Naive thymus-derived CD4-positive, alpha-beta T cell (primary cell): ENCODE measurements at regions not wholly inside any gene's neighbourhood (a gene's known extent, or its start where the extent isn't known, plus 50 kb on each side); places are given as distances from the start of the nearest gene placed in this dataset.

ENCODE experiments used
- ATAC-seq: fragments of 150-1000 bp; cut with Tn5 transposase; 2 replicates; pipeline ENCODE4 v1.10.0; 2021; ENCODE audit warnings: mild to moderate bottlenecking, moderate library complexity
- CTCF ChIA-PET: fragments of 350-600 bp; sonication (Branson Sonifier 250); formaldehyde crosslinking; loops from one replicate; lab custom pipeline; 2021; ENCODE audit warnings: antibody characterized with exemption; lab: Charles Lee
- POLR2A ChIA-PET: fragments of 350-600 bp; sonication (Branson Sonifier 250); formaldehyde crosslinking; loops from one replicate; lab custom pipeline; 2021; ENCODE audit warnings: antibody characterized with exemption, inconsistent platforms; lab: Charles Lee
- DNase-seq, 9 donors: peaks; one replicate each; pipeline versions ENCODE4 v3.0.0 to v3.0.0-alpha.2; 2020 to 2022; ENCODE audit warnings: mixed read lengths in 1 of 9
- H3K27ac ChIP-seq: one replicate; pipeline ENCODE4 v1.7.0; 2013; ENCODE audit warnings: mild to moderate bottlenecking, low read depth, low read length, moderate library complexity
- H3K27me3 ChIP-seq, 2 donors: one replicate each; pipeline ENCODE4 v1.7.0; 2013; ENCODE audit warnings: low read length in 2 of 2, mild to moderate bottlenecking in 2 of 2, moderate library complexity in 2 of 2; ENCODE audit not compliant: control insufficient read depth in 2 of 2, insufficient read depth in 2 of 2
- H3K36me3 ChIP-seq, 3 experiments: 1 replicate in 2 of 3; 2 replicates in 1 of 3; pipeline ENCODE4 v1.7.0; 2013; ENCODE audit warnings: low read length in 3 of 3, mild to moderate bottlenecking in 3 of 3, moderate library complexity in 1 of 3; ENCODE audit not compliant: insufficient read depth in 3 of 3, control insufficient read depth in 2 of 3
- H3K4me1 ChIP-seq, 2 donors: one replicate each; pipeline ENCODE4 v1.7.0; 2013; ENCODE audit warnings: low read length in 2 of 2, mild to moderate bottlenecking in 2 of 2, moderate library complexity in 1 of 2; ENCODE audit not compliant: control insufficient read depth in 2 of 2, insufficient read depth in 2 of 2
- H3K4me3 ChIP-seq: 2 replicates; pipeline ENCODE4 v1.7.0; 2013; ENCODE audit warnings: mild to moderate bottlenecking, low read length
- H3K9me3 ChIP-seq, 3 experiments: 1 replicate in 2 of 3; 2 replicates in 1 of 3; pipeline ENCODE4 v1.7.0; 2013; ENCODE audit warnings: low read length in 3 of 3; ENCODE audit not compliant: control insufficient read depth in 2 of 3
- H3K27ac Mint-ChIP-seq, 9 donors: one replicate each; pipeline ENCODE4 v1.8.0; 2020 to 2022; ENCODE audit warnings: mixed read lengths in 9 of 9, mild to moderate bottlenecking in 8 of 9, moderate library complexity in 5 of 9, inconsistent platforms in 2 of 9
- H3K27me3 Mint-ChIP-seq, 5 donors: one replicate each; pipeline ENCODE4 v1.8.0; 2021 to 2022; ENCODE audit warnings: mixed read lengths in 5 of 5, mild to moderate bottlenecking in 1 of 5
- H3K36me3 Mint-ChIP-seq, 5 donors: one replicate each; pipeline ENCODE4 v1.8.0; 2020 to 2022; ENCODE audit warnings: mixed read lengths in 5 of 5, mild to moderate bottlenecking in 3 of 5, inconsistent platforms in 1 of 5
- H3K4me1 Mint-ChIP-seq, 7 donors: one replicate each; pipeline ENCODE4 v1.8.0; 2020 to 2022; ENCODE audit warnings: mixed read lengths in 7 of 7, mild to moderate bottlenecking in 3 of 7, inconsistent platforms in 1 of 7
- H3K4me3 Mint-ChIP-seq, 10 donors: one replicate each; pipeline ENCODE4 v1.8.0; 2020 to 2022; ENCODE audit warnings: mild to moderate bottlenecking in 10 of 10, mixed read lengths in 10 of 10, moderate library complexity in 6 of 10, inconsistent platforms in 2 of 10
- H3K9me3 Mint-ChIP-seq, 11 donors: one replicate each; pipeline ENCODE4 v1.8.0; 2020 to 2022; ENCODE audit warnings: mixed read lengths in 11 of 11, mild to moderate bottlenecking in 4 of 11, inconsistent platforms in 1 of 11, moderate library complexity in 1 of 11
- intact Hi-C, 2 donors: fragments of 100-400 bp; cut with micrococcal nuclease; formaldehyde crosslinking; loops; one replicate each; pipeline ENCODE4 v1.15.1; 2023

DNA sequence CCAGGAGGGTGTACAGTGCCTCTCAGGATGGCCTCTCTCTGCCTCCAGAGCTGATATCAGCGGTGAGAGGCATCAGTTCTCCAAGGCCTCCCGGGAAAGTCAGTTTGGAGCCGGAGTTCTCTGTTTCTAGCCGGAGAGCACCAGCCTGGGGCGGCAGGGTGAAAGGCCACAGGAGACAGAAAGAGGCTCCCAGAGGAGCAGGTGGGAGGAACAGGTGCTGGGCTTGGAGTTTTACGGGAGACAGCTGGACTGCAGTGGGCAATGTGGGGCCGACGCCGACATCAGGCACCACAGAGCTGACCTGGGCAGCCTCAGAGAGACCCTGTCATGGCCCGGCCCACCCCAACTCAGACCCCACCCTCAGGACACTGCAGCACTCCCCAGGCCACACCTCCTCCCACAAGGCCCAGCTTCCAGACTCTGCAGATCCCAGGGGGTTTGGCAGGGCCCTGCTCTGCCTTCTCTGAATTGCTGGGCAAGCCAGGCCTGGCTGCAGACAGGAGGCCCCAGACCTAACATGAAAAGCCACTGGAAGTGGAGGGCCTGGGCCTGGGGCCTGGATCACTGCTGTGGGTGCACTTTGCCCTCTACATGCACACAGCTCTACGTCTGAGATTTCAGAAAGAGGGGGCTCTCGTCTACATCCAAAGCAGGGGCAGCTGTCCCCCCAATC lies 885.6 kb downstream of the BRD1 start:
- H3K27ac Mint-ChIP-seq = no peak overlapping the region
- H3K36me3 Mint-ChIP-seq = no peaks in the 10 kb centered on the region
- CTCF ChIA-PET = no interaction called here
- H3K4me3 Mint-ChIP-seq = no peak overlapping the region
- DNase-seq (no peak), ATAC-seq (no peak)
- H3K4me1 Mint-ChIP-seq = no peaks in the 10 kb centered on the region
- intact Hi-C loops = no loop called here
- Histone ChIP-seq H3K9me3 (no peaks in the 10 kb centered on the region), H3K4me3 (no peak overlapping the region), H3K36me3 (no peaks in the 10 kb centered on the region), H3K27ac (no peak overlapping the region), H3K27me3 (no peaks in the 10 kb centered on the region), H3K4me1 (no peaks in the 10 kb centered on the region)
- peaks cover 0 to under 1% (median 0%) of the 10 kb centered on the region in 11 donors for H3K9me3 Mint-ChIP-seq
- POLR2A ChIA-PET = no interaction called here
- H3K27me3 Mint-ChIP-seq = peaks cover 0 to 26% (median 8%) of the 10 kb centered on the region in 5 donors

DNA sequence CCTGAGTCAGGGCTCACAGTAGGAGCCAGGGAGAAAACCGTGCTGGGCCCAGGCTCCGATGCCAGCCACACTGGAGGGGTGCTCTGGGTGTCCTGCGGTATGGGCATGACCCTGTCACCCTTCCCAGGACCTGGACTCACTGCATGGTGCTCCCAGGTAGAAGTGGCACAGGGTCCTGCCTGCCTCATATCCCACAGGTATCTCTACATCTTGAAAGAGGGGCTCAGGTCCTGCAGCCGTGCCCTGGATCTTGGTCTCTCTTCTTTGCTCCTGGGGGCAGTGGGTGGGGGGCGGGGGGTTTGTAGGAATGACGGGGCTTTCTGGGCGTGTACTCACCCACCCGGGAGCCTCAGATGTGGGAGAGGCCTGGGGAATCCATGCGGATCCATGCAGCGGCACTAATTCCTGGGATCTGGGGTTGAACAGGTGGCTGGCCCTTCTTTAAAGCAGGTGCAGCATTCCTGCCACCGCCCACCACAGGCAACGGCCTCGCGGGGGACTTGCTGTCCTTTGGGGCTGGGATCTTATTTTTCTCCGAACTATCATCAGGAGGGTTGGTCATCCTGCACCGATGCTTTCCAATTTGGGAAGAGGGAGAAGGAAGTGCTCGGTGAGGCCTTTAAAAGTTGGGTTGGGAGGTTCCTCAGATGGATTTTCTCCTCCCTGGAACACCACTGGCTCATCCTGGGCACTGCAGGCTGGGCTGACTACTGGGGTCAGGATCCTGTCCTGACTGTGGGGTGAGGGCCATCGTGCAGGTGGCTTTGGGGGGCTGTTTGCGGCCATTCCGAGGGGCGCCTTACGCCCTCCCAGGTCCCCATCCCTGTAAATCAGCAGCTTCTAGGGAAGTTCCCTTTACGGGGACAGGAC lies 886.4 kb downstream of the BRD1 start:
- Histone ChIP-seq H3K27ac (no peak overlapping the region), H3K4me1 (no peaks in the 10 kb centered on the region), H3K4me3 (no peak overlapping the region), H3K9me3 (peaks cover 0 to 3% (median 0%) of the 10 kb centered on the region in 3 experiments), H3K36me3 (no peaks in the 10 kb centered on the region), H3K27me3 (no peaks in the 10 kb centered on the region)
- Mint-ChIP-seq H3K36me3 (no peaks in the 10 kb centered on the region), H3K4me3 (no peak overlapping the region), H3K27ac (no peak overlapping the region), H3K27me3 (peaks cover 0 to 26% (median 10%) of the 10 kb centered on the region in 5 donors), H3K9me3 (peaks cover 0 to 8% (median 5%) of the 10 kb centered on the region in 11 donors), H3K4me1 (no peaks in the 10 kb centered on the region)
- POLR2A ChIA-PET = no interaction called here
- intact Hi-C loops = no loop called here
- no peak for DNase-seq
- ATAC-seq = no peak
- CTCF ChIA-PET = no interaction called here

DNA sequence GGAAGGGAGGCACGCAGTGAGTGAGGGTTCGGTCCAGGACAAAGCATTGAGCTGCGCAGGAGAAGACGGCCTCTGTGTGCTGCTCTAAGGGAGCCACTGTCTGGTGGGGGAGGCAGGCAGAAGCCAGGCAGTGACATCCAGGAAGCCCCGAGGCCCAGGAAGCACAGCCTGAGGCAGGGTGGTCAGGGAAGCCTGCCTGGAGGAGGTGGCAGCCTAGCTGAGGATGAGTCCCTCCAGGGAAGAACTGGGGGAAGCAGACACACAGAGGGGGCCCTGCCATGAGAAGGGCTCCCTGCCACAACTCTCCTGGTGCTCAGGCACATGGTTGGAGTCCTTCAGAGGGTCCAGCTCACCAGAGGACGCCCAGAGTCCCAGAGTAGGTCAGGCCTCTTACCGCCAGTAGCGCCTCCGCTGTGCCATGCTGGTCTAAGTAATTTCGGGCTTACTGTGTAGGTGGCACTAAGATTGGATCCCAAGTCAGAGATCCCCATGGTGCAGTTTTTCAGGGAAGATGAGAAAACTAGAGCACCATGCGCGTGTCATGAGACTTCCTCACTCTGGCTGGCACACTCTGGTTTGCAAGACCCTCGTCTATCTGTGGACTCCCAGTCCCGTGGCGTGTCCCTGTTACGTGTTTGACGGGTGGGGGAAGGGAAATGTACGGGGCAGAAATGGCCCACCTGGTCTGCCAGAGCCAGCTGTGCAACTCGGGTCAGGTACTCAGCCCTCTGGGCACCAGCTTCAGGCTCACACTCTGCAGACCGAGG lies 887.2 kb downstream of the BRD1 start:
- Histone ChIP-seq H3K27me3 (no peaks in the 10 kb centered on the region), H3K36me3 (no peaks in the 10 kb centered on the region), H3K27ac (no peak overlapping the region), H3K9me3 (peaks cover 0 to 6% (median 0%) of the 10 kb centered on the region in 3 experiments), H3K4me3 (no peak overlapping the region), H3K4me1 (no peaks in the 10 kb centered on the region)
- Mint-ChIP-seq H3K4me1 (no peaks in the 10 kb centered on the region), H3K27me3 (peaks cover 0 to 26% (median 15%) of the 10 kb centered on the region in 5 donors), H3K9me3 (peaks cover 0 to 16% (median 5%) of the 10 kb centered on the region in 11 donors), H3K27ac (no peak overlapping the region), H3K4me3 (no peak overlapping the region), H3K36me3 (no peaks in the 10 kb centered on the region)
- intact Hi-C loops = no loop called here
- DNase-seq (no peak), ATAC-seq (no peak)
- POLR2A ChIA-PET = no interaction called here
- CTCF ChIA-PET = no interaction called here

GRCh38 chr22:48939441-48940265 lies 888.0 kb downstream of the BRD1 start:
- no peak overlapping the region for H3K4me3 Mint-ChIP-seq
- H3K36me3 ChIP-seq = no peaks in the 10 kb centered on the region
- no peaks in the 10 kb centered on the region for H3K4me1 Mint-ChIP-seq
- H3K4me1 ChIP-seq = no peaks in the 10 kb centered on the region
- no peak overlapping the region for H3K27ac Mint-ChIP-seq
- no peaks in the 10 kb centered on the region for H3K36me3 Mint-ChIP-seq
- no peak for DNase-seq
- H3K9me3 ChIP-seq = peaks cover 0 to 6% (median 0%) of the 10 kb centered on the region in 3 experiments
- POLR2A ChIA-PET = no interaction called here
- H3K4me3 ChIP-seq = no peak overlapping the region
- no peaks in the 10 kb centered on the region for H3K27me3 ChIP-seq
- no peak for ATAC-seq
- peaks cover 0 to 27% (median 20%) of the 10 kb centered on the region in 5 donors for H3K27me3 Mint-ChIP-seq
- H3K9me3 Mint-ChIP-seq = peaks cover 0 to 24% (median 6%) of the 10 kb centered on the region in 11 donors
- CTCF ChIA-PET = no interaction called here
- intact Hi-C loops = no loop called here
- no peak overlapping the region for H3K27ac ChIP-seq

DNA sequence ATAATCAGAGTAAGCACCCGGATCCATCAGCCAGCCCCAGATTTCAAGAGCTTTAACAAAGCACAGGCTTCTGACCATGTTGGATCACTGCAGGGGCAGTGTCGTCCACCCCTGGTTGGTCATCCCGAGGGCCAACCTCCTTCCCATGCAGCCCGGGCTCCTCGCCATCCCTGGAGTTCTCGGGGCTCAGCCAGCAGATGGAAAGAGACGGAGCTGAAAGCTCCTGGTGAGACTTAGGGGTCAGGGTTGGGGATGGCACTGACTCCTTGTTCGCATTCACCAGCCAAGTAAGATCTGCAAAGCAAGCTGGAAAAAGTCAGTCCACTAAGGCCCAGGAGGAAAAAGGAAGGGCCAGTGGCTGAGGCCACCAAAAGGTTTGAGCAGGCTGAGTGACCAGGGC lies 888.9 kb downstream of the BRD1 start:
- H3K4me1 ChIP-seq = no peaks in the 10 kb centered on the region
- H3K27ac ChIP-seq = no peak overlapping the region
- H3K36me3 ChIP-seq = no peaks in the 10 kb centered on the region
- H3K27me3 ChIP-seq = no peaks in the 10 kb centered on the region
- ChIA-PET POLR2A (no interaction called here), CTCF (no interaction called here)
- peaks cover 0 to 33% (median 19%) of the 10 kb centered on the region in 5 donors for H3K27me3 Mint-ChIP-seq
- no peak for ATAC-seq
- no peak overlapping the region for H3K4me3 ChIP-seq
- H3K9me3 ChIP-seq = peaks cover 0 to 6% (median 0%) of the 10 kb centered on the region in 3 experiments
- no peak overlapping the region for H3K4me3 Mint-ChIP-seq
- H3K4me1 Mint-ChIP-seq = no peaks in the 10 kb centered on the region
- DNase-seq = no peak
- peaks cover 0 to 30% (median 10%) of the 10 kb centered on the region in 11 donors for H3K9me3 Mint-ChIP-seq
- H3K27ac Mint-ChIP-seq = no peak overlapping the region
- H3K36me3 Mint-ChIP-seq = no peaks in the 10 kb centered on the region
- intact Hi-C loops = no loop called here

GRCh38 chr22:48937032-48937639 lies 890.5 kb downstream of the BRD1 start:
- DNase-seq (no peak), ATAC-seq (no peak)
- H3K27me3 Mint-ChIP-seq = peaks cover 0 to 40% (median 18%) of the 10 kb centered on the region in 5 donors
- Histone ChIP-seq H3K27me3 (no peaks in the 10 kb centered on the region), H3K36me3 (no peaks in the 10 kb centered on the region), H3K4me3 (no peak overlapping the region), H3K9me3 (peaks cover 0 to 6% (median 0%) of the 10 kb centered on the region in 3 experiments), H3K27ac (no peak overlapping the region), H3K4me1 (no peaks in the 10 kb centered on the region)
- H3K27ac Mint-ChIP-seq = no peak overlapping the region
- H3K9me3 Mint-ChIP-seq = peaks cover 0 to 37% (median 10%) of the 10 kb centered on the region in 11 donors
- H3K4me1 Mint-ChIP-seq = no peaks in the 10 kb centered on the region
- H3K36me3 Mint-ChIP-seq = no peaks in the 10 kb centered on the region
- H3K4me3 Mint-ChIP-seq = no peak overlapping the region
- ChIA-PET POLR2A (no interaction called here), CTCF (no interaction called here)
- intact Hi-C loops = no loop called here
